Osteoblast (primary cell): ENCODE measurements at regions not wholly inside any gene's neighbourhood (a gene's known extent, or its start where the extent isn't known, plus 50 kb on each side); places are given as distances from the start of the nearest gene placed in this dataset.

ENCODE experiments used
- DNase-seq: peaks from one replicate; pipeline ENCODE4 v3.0.0; 2011; ENCODE audit warnings: low spot score, mixed read lengths; ENCODE audit not compliant: insufficient read length; ENCODE audit errors: missing footprints
- H2AFZ ChIP-seq: 2 replicates; pipeline ENCODE4 v1.6.0; 2011; ENCODE audit warnings: mild to moderate bottlenecking, low read length
- H3K27ac ChIP-seq: 2 replicates; pipeline ENCODE4 v1.5.1; 2011; ENCODE audit warnings: mild to moderate bottlenecking, low read depth, low read length, moderate library complexity
- H3K27me3 ChIP-seq: 2 replicates; pipeline ENCODE4 v1.6.0; 2012; ENCODE audit warnings: mild to moderate bottlenecking, control low read depth, inconsistent platforms, low read length, moderate library complexity; ENCODE audit not compliant: insufficient read depth
- H3K36me3 ChIP-seq: 2 replicates; pipeline ENCODE4 v1.5.1; 2011; ENCODE audit warnings: mild to moderate bottlenecking, low read length, control low read depth, moderate library complexity; ENCODE audit not compliant: insufficient read depth
- H3K4me1 ChIP-seq: 2 replicates; pipeline ENCODE4 v1.5.1; 2011; ENCODE audit warnings: mild to moderate bottlenecking, low read length, control low read depth, moderate library complexity; ENCODE audit not compliant: insufficient read depth
- H3K4me2 ChIP-seq: 2 replicates; pipeline ENCODE4 v1.6.0; 2011; ENCODE audit warnings: mild to moderate bottlenecking, low read length; ENCODE audit not compliant: insufficient read depth
- H3K4me3 ChIP-seq: fragments of 200-600 bp; sonication (generic); 3 replicates; pipeline ENCODE4 v1.5.1; 2012; ENCODE audit warnings: mild to moderate bottlenecking, low read length, inconsistent platforms; ENCODE audit not compliant: insufficient read depth
- H3K79me2 ChIP-seq: 2 replicates; pipeline ENCODE4 v1.6.0; 2012; ENCODE audit warnings: mild to moderate bottlenecking, low read length, control low read depth, inconsistent platforms; ENCODE audit not compliant: insufficient read depth
- H3K9me3 ChIP-seq: 2 replicates; pipeline ENCODE4 v1.5.1; 2011; ENCODE audit warnings: low read depth, low read length, control low read depth
- H4K20me1 ChIP-seq: 2 replicates; pipeline ENCODE4 v1.6.0; 2012; ENCODE audit warnings: mild to moderate bottlenecking, low read length, control low read depth; ENCODE audit not compliant: insufficient read depth
- CTCF ChIP-seq: IDR thresholded peaks from 2 replicates; pipeline ENCODE4 v1.5.1; 2011; ENCODE audit warnings: mild to moderate bottlenecking, low read depth, low read length, moderate library complexity; ENCODE audit errors: extremely low read depth

GRCh38 chr3:20336572-20336971, 150.6 kb upstream of the SGO1 start:
- Histone ChIP-seq H3K27ac (no peak overlapping the region), H3K9me3 (no peaks in the 10 kb centered on the region), H3K36me3 (no peaks in the 10 kb centered on the region), H3K79me2 (no peaks in the 10 kb centered on the region), H3K4me2 (no peak overlapping the region), H4K20me1 (no peaks in the 10 kb centered on the region), H3K27me3 (no peaks in the 10 kb centered on the region), H2AFZ (no peak overlapping the region), H3K4me1 (no peaks in the 10 kb centered on the region), H3K4me3 (no peak overlapping the region)
- DNase-seq, result no peak
- no peak for TF ChIP-seq CTCF

- no peaks in the 10 kb centered on the region for H3K79me2 ChIP-seq
- H3K36me3 ChIP-seq, result no peaks in the 10 kb centered on the region
- no peak overlapping the region for H2AFZ ChIP-seq
- no peak overlapping the region for H3K4me2 ChIP-seq
- no peak overlapping the region for H3K27ac ChIP-seq
- no peaks in the 10 kb centered on the region for H3K4me1 ChIP-seq
- no peaks in the 10 kb centered on the region for H4K20me1 ChIP-seq
- TF ChIP-seq CTCF, result no peak
- no peak for DNase-seq
- no peaks in the 10 kb centered on the region for H3K9me3 ChIP-seq
- no peaks in the 10 kb centered on the region for H3K27me3 ChIP-seq
- H3K4me3 ChIP-seq, result no peak overlapping the region
These were observed 148.8 kb upstream of the SGO1 start for GRCh38 chr3:20334842-20335241.

- Histone ChIP-seq H3K4me2 (no peak overlapping the region), H3K4me1 (no peaks in the 10 kb centered on the region), H4K20me1 (no peaks in the 10 kb centered on the region), H3K79me2 (no peaks in the 10 kb centered on the region), H3K27ac (no peak overlapping the region), H3K9me3 (no peaks in the 10 kb centered on the region), H3K4me3 (no peak overlapping the region), H3K27me3 (no peaks in the 10 kb centered on the region), H3K36me3 (no peaks in the 10 kb centered on the region), H2AFZ (no peak overlapping the region)
- DNase-seq, result no peak
- TF ChIP-seq CTCF, result no peak
These were observed 141.9 kb upstream of the SGO1 start for GRCh38 chr3:20327889-20328288.

- no peak for TF ChIP-seq CTCF
These were observed 140.5 kb upstream of the SGO1 start for GRCh38 chr3:20326541-20326940.

More at GRCh38 chr3:20326541-20326940, 140.5 kb upstream of the SGO1 start:
- H3K27ac ChIP-seq, result no peak overlapping the region
- no peak overlapping the region for H2AFZ ChIP-seq
- no peaks in the 10 kb centered on the region for H3K4me1 ChIP-seq
- H3K27me3 ChIP-seq, result no peaks in the 10 kb centered on the region
- no peak overlapping the region for H3K4me3 ChIP-seq
- DNase-seq, result no peak
- no peaks in the 10 kb centered on the region for H3K79me2 ChIP-seq
- H3K4me2 ChIP-seq, result no peak overlapping the region
- no peaks in the 10 kb centered on the region for H3K36me3 ChIP-seq
- H3K9me3 ChIP-seq, result no peaks in the 10 kb centered on the region
- H4K20me1 ChIP-seq, result no peaks in the 10 kb centered on the region
